HepG2 (cell line): ENCODE measurements at regions not wholly inside any gene's neighbourhood (a gene's known extent, or its start where the extent isn't known, plus 50 kb on each side); places are given as distances from the start of the nearest gene placed in this dataset.
"Not testable (repeated sequence)": the region's sequence is repeated elsewhere in the genome, so short reads cannot be mapped to it uniquely, and the experiment has no call there.

ENCODE experiments used
- ATAC-seq: fragments of 200-7000 bp; cut with Tn5 transposase; 3 replicates; pipeline ENCODE4 v1.9.1; 2020; ENCODE audit warnings: mild to moderate bottlenecking, moderate library complexity
- BruUV-seq: library from RNA; stranded (reverse); fragments of 400-500 nt; replicated peaks from 2 replicates; lab custom pipeline; 2021; lab: Mats Ljungman, UMichigan
- CTCF ChIA-PET: fragments of 300-600 bp; formaldehyde crosslinking; extraction: SDS; loops from one replicate; lab custom pipeline; 2021; ENCODE audit warnings: low total read pairs, inconsistent platforms, low intra/inter-chr PET ratio; lab: Yijun Ruan, JAX
- POLR2A ChIA-PET: fragments of 350-600 bp; sonication (Branson Sonifier 250); formaldehyde crosslinking; loops from one replicate; lab custom pipeline; 2020; ENCODE audit warnings: antibody characterized with exemption, inconsistent platforms; lab: Yijun Ruan, JAX
- DNase-seq: peaks from one replicate; pipeline ENCODE4 v3.0.0-alpha.2; 2015; ENCODE audit warnings: low spot score
- FAIRE-seq: peaks from 3 replicates; lab custom pipeline; 2011; peaks lifted over from hg19 to GRCh38; lab: Jason Lieb, UNC
- H2AFZ ChIP-seq: one replicate; pipeline ENCODE4 v1.6.1; 2011; ENCODE audit warnings: low read length, inconsistent platforms
- H3K27ac ChIP-seq: fragments of 300-600 bp; 3 replicates; pipeline ENCODE4 v1.8.0; 2011; ENCODE audit warnings: mixed run types, mild to moderate bottlenecking, mixed read lengths, low read length, inconsistent platforms; ENCODE audit not compliant: insufficient read depth; ENCODE audit errors: extremely low read length
- H3K27me3 ChIP-seq, 2 experiments: fragments of 200-600 bp in 1 of 2; 2 replicates in 1 of 2; 3 replicates in 1 of 2; pipeline versions ENCODE4 v1.6.0 to v1.8.0; 2011; ENCODE audit warnings: low read length in 2 of 2, mild to moderate bottlenecking in 2 of 2, moderate library complexity in 2 of 2, inconsistent platforms in 1 of 2; ENCODE audit not compliant: insufficient read depth in 2 of 2, control insufficient read depth in 1 of 2
- H3K36me3 ChIP-seq, 2 experiments: fragments of 200-600 bp in 1 of 2; replicated peaks in 1 of 2; 2 replicates in 1 of 2; 3 replicates in 1 of 2; pipeline versions ENCODE4 v1.5.1 to v1.8.0; 2011; ENCODE audit warnings: low read length in 2 of 2, inconsistent platforms in 1 of 2; ENCODE audit not compliant: insufficient read depth in 2 of 2, control insufficient read depth in 1 of 2
- H3K4me1 ChIP-seq: 2 replicates; pipeline ENCODE4 v1.5.1; 2012; ENCODE audit warnings: low read length, inconsistent platforms; ENCODE audit not compliant: insufficient read depth
- H3K4me2 ChIP-seq: 2 replicates; pipeline ENCODE4 v1.6.0; 2011; ENCODE audit warnings: low read depth, low read length, inconsistent platforms
- H3K4me3 ChIP-seq, 3 experiments: fragments of 200-600 bp in 1 of 3; sonication (generic), shearing (Covaris generic) in 1 of 3; replicated peaks in 1 of 3; 2 replicates each; pipeline ENCODE4 v1.5.1; 2011 to 2016; ENCODE audit warnings: low read length in 3 of 3, inconsistent platforms in 2 of 3, low read depth in 2 of 3, mild to moderate bottlenecking in 2 of 3, control low read depth in 1 of 3, mixed read lengths in 1 of 3; ENCODE audit not compliant: insufficient read depth in 1 of 3
- H3K79me2 ChIP-seq: one replicate; pipeline ENCODE4 v1.6.1; 2011; ENCODE audit warnings: low read length, inconsistent platforms; ENCODE audit not compliant: insufficient read depth
- H3K9ac ChIP-seq: 2 replicates; pipeline ENCODE4 v1.6.0; 2011; ENCODE audit warnings: mild to moderate bottlenecking, low read depth, low read length, inconsistent platforms; ENCODE audit not compliant: insufficient read depth
- H3K9me3 ChIP-seq: 2 replicates; pipeline ENCODE4 v1.5.1; 2012; ENCODE audit warnings: mild to moderate bottlenecking, low read length
- H4K20me1 ChIP-seq: 2 replicates; pipeline ENCODE4 v1.6.0; 2011; ENCODE audit warnings: inconsistent platforms, mild to moderate bottlenecking, low read length, moderate library complexity; ENCODE audit not compliant: insufficient read depth
- ATF7 ChIP-seq, 2 experiments: fragments of 450-650 bp in 1 of 2; sonication (generic) in 1 of 2; formaldehyde crosslinking in 1 of 2; IDR thresholded peaks; 2 replicates each; pipeline versions ENCODE4 v1.4.0 to v1.6.1; 2016 to 2020; ENCODE audit warnings: antibody characterized with exemption in 1 of 2, mild to moderate bottlenecking in 1 of 2, missing genetic modification reagents in 1 of 2
- FOXA3 ChIP-seq: IDR thresholded peaks from 2 replicates; pipeline ENCODE4 v1.6.1; 2016; ENCODE audit warnings: missing genetic modification reagents, missing compliant biosample characterization
- FUBP1 ChIP-seq: sonication (generic); formaldehyde crosslinking; IDR thresholded peaks from 2 replicates; pipeline ENCODE4 v1.5.1; 2020; ENCODE audit warnings: missing genetic modification reagents, mild to moderate bottlenecking, borderline replicate concordance
- HDAC2 ChIP-seq: sonication (generic); formaldehyde crosslinking; IDR thresholded peaks from 2 replicates; pipeline ENCODE4 v1.4.0; 2020; ENCODE audit warnings: missing genetic modification reagents
- HNRNPH1 ChIP-seq: fragments of 200-400 bp; formaldehyde crosslinking; optimal IDR thresholded peaks from 2 replicates; pipeline ENCODE3; 2017; ENCODE audit warnings: mild to moderate bottlenecking, low read depth, low read length
- MXD3 ChIP-seq: IDR thresholded peaks from 2 replicates; pipeline ENCODE4 v1.6.1; 2016; ENCODE audit warnings: mild to moderate bottlenecking, missing biosample characterization, missing genetic modification reagents
- RXRA ChIP-seq: sonication (generic); formaldehyde crosslinking; IDR thresholded peaks from 2 replicates; pipeline ENCODE4 v1.5.1; 2020; ENCODE audit warnings: missing genetic modification reagents
- STAT6 ChIP-seq: sonication (generic); formaldehyde crosslinking; IDR thresholded peaks from 2 replicates; pipeline ENCODE4 v1.4.0; 2020; ENCODE audit warnings: missing genetic modification reagents, mild to moderate bottlenecking, borderline replicate concordance
- TRAFD1 ChIP-seq: sonication (generic); formaldehyde crosslinking; IDR thresholded peaks from 2 replicates; pipeline ENCODE4 v1.5.1; 2020; ENCODE audit warnings: missing genetic modification reagents, mild to moderate bottlenecking, borderline replicate concordance
- ZNF552 ChIP-seq: sonication (generic); formaldehyde crosslinking; IDR thresholded peaks from 2 replicates; pipeline ENCODE4 v1.9.0; 2022; ENCODE audit warnings: missing genetic modification reagents, mild to moderate bottlenecking, borderline replicate concordance
- ZNF768 ChIP-seq: sonication (generic); formaldehyde crosslinking; IDR thresholded peaks from 2 replicates; pipeline ENCODE4 v1.4.0; 2020; ENCODE audit warnings: missing genetic modification reagents
- ZNF839 ChIP-seq: sonication (generic); formaldehyde crosslinking; IDR thresholded peaks from 2 replicates; pipeline ENCODE4 v1.4.0; 2020; ENCODE audit warnings: missing genetic modification reagents, mild to moderate bottlenecking, borderline replicate concordance
- WGBS: methylation state at CpG from one replicate; pipeline ENCODE4 v1.1.6; 2017; ENCODE audit warnings: low lambda C conversion rate; 5-methylcytosine and 5-hydroxymethylcytosine counted together
- in situ Hi-C: cut with HindIII; loops from 2 replicates; pipeline ENCODE4 v1.10.0; 2017; ENCODE audit warnings: low pct_unique_long_range_greater_than_20kb; ENCODE audit not compliant: extremely low pct_ligation_motif_present
- intact Hi-C: fragments of 100-400 bp; cut with micrococcal nuclease; formaldehyde crosslinking; loops from one replicate; pipeline ENCODE4 v1.10.0; 2022; ENCODE audit not compliant: unreplicated experiment

- no peak for TF ChIP-seq ZNF552 (CRISPR knock-in tag)
- no peak for TF ChIP-seq ATF7 (IDR thresholded peaks at IDR 0.05)
- no peak for TF ChIP-seq ATF7 (CRISPR knock-in tag; IDR thresholded peaks at IDR 0.05)
- no peak for TF ChIP-seq STAT6 (CRISPR knock-in tag)
- TF ChIP-seq MXD3 (CRISPR knock-in tag) = no peak
- no peak for TF ChIP-seq FOXA3 (CRISPR knock-in tag)
- TF ChIP-seq RXRA (CRISPR knock-in tag) = no peak
- no peak for TF ChIP-seq HNRNPH1
- no peak for TF ChIP-seq FUBP1 (CRISPR knock-in tag)
- no peak for TF ChIP-seq HDAC2 (CRISPR knock-in tag)
- TF ChIP-seq ZNF768 (CRISPR knock-in tag) = no peak
- no peak for TF ChIP-seq ZNF839 (CRISPR knock-in tag)
- no peak for TF ChIP-seq TRAFD1 (CRISPR knock-in tag)
- TF ChIP-seq, all 625 proteins: peak for 0
These were observed 236.9 kb upstream of the IL12A start (continued) for GRCh38 chr3:159751752-159752151.

GRCh38 chr3:159756279-159757207, 232.1 kb upstream of the IL12A start:
- CTCF ChIA-PET, POLR2A ChIA-PET, DNase-seq, H3K79me2 ChIP-seq, H3K4me3 ChIP-seq, intact Hi-C loops, H3K4me1 ChIP-seq, H4K20me1 ChIP-seq, H3K4me2 ChIP-seq, H3K9ac ChIP-seq, H2AFZ ChIP-seq, H3K36me3 ChIP-seq, BruUV-seq, H3K9me3 ChIP-seq, H3K27me3 ChIP-seq, in situ Hi-C loops, ATAC-seq, FAIRE-seq, H3K27ac ChIP-seq: not testable (repeated sequence)
- 10% methylated on average over 5 of the region's 5 CpGs for WGBS
